SKM-1 treated with dmso at 0.1 percent for 144 hours (cell line): ENCODE measurements at regions not wholly inside any gene's neighbourhood (a gene's known extent, or its start where the extent isn't known, plus 50 kb on each side); places are given as distances from the start of the nearest gene placed in this dataset.

Source experiments
- DNase-seq: peaks from one replicate; lab custom pipeline; 2025; ENCODE audit not compliant: unreplicated experiment; lab: John Stamatoyannopoulos, UW

GRCh38 chr1:195580988-195581387 lies 1027.3 kb downstream of the KCNT2 start:
- DNase-seq = no peak

GRCh38 chr1:195577748-195578147 lies 1030.5 kb downstream of the KCNT2 start:
- DNase-seq = no peak

- DNase-seq = no peak
Observed at GRCh38 chr1:195576641-195577040, 1031.6 kb downstream of the KCNT2 start.

GRCh38 chr1:195574511-195574910 lies 1033.7 kb downstream of the KCNT2 start:
- no peak for DNase-seq

- no peak for DNase-seq
Observed at GRCh38 chr1:195569934-195570333, 1038.3 kb downstream of the KCNT2 start.

GRCh38 chr1:195568389-195568788 lies 1039.9 kb downstream of the KCNT2 start:
- DNase-seq = no peak

- DNase-seq = no peak
Observed at GRCh38 chr1:195562074-195562473, 1046.2 kb downstream of the KCNT2 start.

GRCh38 chr1:195550071-195550862 lies 1058.0 kb downstream of the KCNT2 start:
- no peak for DNase-seq

GRCh38 chr1:195530961-195531360 lies 1077.3 kb downstream of the KCNT2 start:
- DNase-seq = no peak

- DNase-seq = no peak
Observed at GRCh38 chr1:195529881-195530280, 1078.4 kb downstream of the KCNT2 start.

GRCh38 chr1:195520757-195521156 lies 1087.5 kb downstream of the KCNT2 start:
- DNase-seq = no peak

- DNase-seq = no peak
Observed at GRCh38 chr1:195516036-195516435, 1092.2 kb downstream of the KCNT2 start.

- no peak for DNase-seq
Observed at GRCh38 chr1:195511501-195511900, 1096.7 kb downstream of the KCNT2 start.

- no peak for DNase-seq
Observed at GRCh38 chr1:195501118-195501517, 1107.1 kb downstream of the KCNT2 start.

GRCh38 chr1:195495720-195496635 lies 1112.3 kb downstream of the KCNT2 start:
- no peak for DNase-seq

- no peak for DNase-seq
Observed at GRCh38 chr1:195482137-195482536, 1126.1 kb downstream of the KCNT2 start.

- DNase-seq = no peak
Observed at GRCh38 chr1:195481293-195481692, 1126.9 kb downstream of the KCNT2 start.

- DNase-seq = no peak
Observed at GRCh38 chr1:195475568-195475967, 1132.7 kb downstream of the KCNT2 start.

- DNase-seq = no peak
Observed at GRCh38 chr1:195472291-195472690, 1135.9 kb downstream of the KCNT2 start.

GRCh38 chr1:195466639-195467038 lies 1141.6 kb downstream of the KCNT2 start:
- DNase-seq = no peak

GRCh38 chr1:195462646-195463045 lies 1145.6 kb downstream of the KCNT2 start:
- no peak for DNase-seq

- DNase-seq = no peak
Observed at GRCh38 chr1:195462152-195462551, 1146.1 kb downstream of the KCNT2 start.
